ENCODE measurements at regions not wholly inside any gene's neighbourhood (a gene's known extent, or its start where the extent isn't known, plus 50 kb on each side); places are given as distances from the start of the nearest gene placed in this dataset.

GRCh38 chr1:5522531-5523145 is 469.6 kb downstream of the NPHP4 start:
- no peak for DNase-seq (ENCODE audit: extremely low read depth, low read depth)
- TF ChIP-seq CTCF (IDR thresholded peaks at IDR 0.05; ENCODE audit: low read depth, low read length), result no peak

GRCh38 chr1:5519366-5520135 is 472.7 kb downstream of the NPHP4 start:
- no peak for DNase-seq (ENCODE audit: extremely low read depth, low read depth)

GRCh38 chr1:5516756-5517155 is 475.5 kb downstream of the NPHP4 start:
- no peak for DNase-seq (ENCODE audit: extremely low read depth, low read depth)
- no peak for TF ChIP-seq CTCF (IDR thresholded peaks at IDR 0.05; ENCODE audit: low read depth, low read length)

More at GRCh38 chr1:5519366-5520135, 472.7 kb downstream of the NPHP4 start:
- no peak for TF ChIP-seq CTCF (IDR thresholded peaks at IDR 0.05; ENCODE audit: low read depth, low read length)

GRCh38 chr1:5515501-5515900 is 476.7 kb downstream of the NPHP4 start:
- DNase-seq (ENCODE audit: extremely low read depth, low read depth), result no peak
- no peak for TF ChIP-seq CTCF (IDR thresholded peaks at IDR 0.05; ENCODE audit: low read depth, low read length)

- TF ChIP-seq CTCF (IDR thresholded peaks at IDR 0.05; ENCODE audit: low read depth, low read length), result peak; percentile 95
- DNase-seq (ENCODE audit: extremely low read depth, low read depth), result no peak
These were observed 477.6 kb downstream of the NPHP4 start for GRCh38 chr1:5514527-5515183.

- TF ChIP-seq CTCF (IDR thresholded peaks at IDR 0.05; ENCODE audit: low read depth, low read length), result no peak
- DNase-seq (ENCODE audit: extremely low read depth, low read depth), result no peak
These were observed 478.2 kb downstream of the NPHP4 start for GRCh38 chr1:5513846-5514526.

Measured in AG09319 (cell line).